Hepatocyte (in vitro differentiated cells): ENCODE measurements at regions not wholly inside any gene's neighbourhood (a gene's known extent, or its start where the extent isn't known, plus 50 kb on each side); places are given as distances from the start of the nearest gene placed in this dataset.

Experiments used
- CTCF ChIP-seq: fragments of 200-600 bp; sonication (generic); IDR thresholded peaks from 2 replicates; pipeline ENCODE4 v1.5.1; 2016; ENCODE audit warnings: antibody characterized with exemption, mild to moderate bottlenecking; ENCODE audit not compliant: poor library complexity
- EZH2 ChIP-seq: fragments of 200-600 bp; sonication (generic); IDR thresholded peaks from 2 replicates; pipeline ENCODE4 v1.6.1; 2016; ENCODE audit warnings: antibody characterized with exemption, mild to moderate bottlenecking, borderline replicate concordance

- TF ChIP-seq CTCF (no peak), EZH2 (no peak)
Observed at GRCh38 chr6:112800439-112800838, 453.3 kb downstream of the RFPL4B start.
